ENCODE measurements at regions not wholly inside any gene's neighbourhood (a gene's known extent, or its start where the extent isn't known, plus 50 kb on each side); places are given as distances from the start of the nearest gene placed in this dataset.

- DNase-seq = peak; percentile 50
These were observed 297.5 kb downstream of the RPAP3 start for GRCh38 chr12:47408171-47408871.

- DNase-seq = no peak
These were observed 298.2 kb downstream of the RPAP3 start for GRCh38 chr12:47407463-47408129.

- DNase-seq = no peak
These were observed 302.1 kb downstream of the RPAP3 start for GRCh38 chr12:47403681-47404080.

GRCh38 chr12:47401196-47401595 lies 304.6 kb downstream of the RPAP3 start:
- DNase-seq = peak; percentile 65

- no peak for DNase-seq
These were observed 305.6 kb downstream of the RPAP3 start for GRCh38 chr12:47400266-47400665.

GRCh38 chr12:47397664-47398281 lies 308.1 kb downstream of the RPAP3 start:
- peak; percentile 52 for DNase-seq

- peak; percentile 36 for DNase-seq
These were observed 308.7 kb downstream of the RPAP3 start for GRCh38 chr12:47396902-47397663.

GRCh38 chr12:47394070-47394469 lies 311.8 kb downstream of the RPAP3 start:
- DNase-seq = no peak

- DNase-seq = no peak
These were observed 312.4 kb downstream of the RPAP3 start for GRCh38 chr12:47393403-47393790.

- DNase-seq = peak; percentile 79
These were observed 311.8 kb upstream of the AMIGO2 start for GRCh38 chr12:47391566-47391965.

GRCh38 chr12:47388712-47389111 lies 309.0 kb upstream of the AMIGO2 start:
- DNase-seq = no peak

GRCh38 chr12:47387994-47388393 lies 308.2 kb upstream of the AMIGO2 start:
- DNase-seq = no peak

- DNase-seq = no peak
These were observed 305.9 kb upstream of the AMIGO2 start for GRCh38 chr12:47385653-47386052.

GRCh38 chr12:47383942-47384341 lies 304.2 kb upstream of the AMIGO2 start:
- no peak for DNase-seq

GRCh38 chr12:47382305-47382704 lies 302.5 kb upstream of the AMIGO2 start:
- no peak for DNase-seq

- no peak for DNase-seq
These were observed 299.1 kb upstream of the AMIGO2 start for GRCh38 chr12:47378907-47379306.

- DNase-seq = no peak
These were observed 298.4 kb upstream of the AMIGO2 start for GRCh38 chr12:47378222-47378582.

GRCh38 chr12:47377414-47378221 lies 297.9 kb upstream of the AMIGO2 start:
- no peak for DNase-seq

- no peak for DNase-seq
These were observed 297.2 kb upstream of the AMIGO2 start for GRCh38 chr12:47376927-47377326.

GRCh38 chr12:47373554-47374150 lies 293.9 kb upstream of the AMIGO2 start:
- DNase-seq = no peak

GRCh38 chr12:47370421-47370820 lies 290.7 kb upstream of the AMIGO2 start:
- DNase-seq = no peak

- DNase-seq = no peak
These were observed 289.3 kb upstream of the AMIGO2 start for GRCh38 chr12:47369085-47369484.
